Activated CD4-positive, alpha-beta T cell treated with anti-CD3 and anti-CD28 coated beads for 4 hours (primary cell): ENCODE measurements at regions not wholly inside any gene's neighbourhood (a gene's known extent, or its start where the extent isn't known, plus 50 kb on each side); places are given as distances from the start of the nearest gene placed in this dataset.
"Not testable (repeated sequence)": the region's sequence is repeated elsewhere in the genome, so short reads cannot be mapped to it uniquely, and the experiment has no call there.

ENCODE experiments used
- DNase-seq, 2 donors: peaks; one replicate each; pipeline ENCODE4 v3.0.0-alpha.2; 2020

GRCh38 chr14:25431211-25432076, 381.5 kb upstream of the STXBP6 start:
- DNase-seq: no peak

DNA sequence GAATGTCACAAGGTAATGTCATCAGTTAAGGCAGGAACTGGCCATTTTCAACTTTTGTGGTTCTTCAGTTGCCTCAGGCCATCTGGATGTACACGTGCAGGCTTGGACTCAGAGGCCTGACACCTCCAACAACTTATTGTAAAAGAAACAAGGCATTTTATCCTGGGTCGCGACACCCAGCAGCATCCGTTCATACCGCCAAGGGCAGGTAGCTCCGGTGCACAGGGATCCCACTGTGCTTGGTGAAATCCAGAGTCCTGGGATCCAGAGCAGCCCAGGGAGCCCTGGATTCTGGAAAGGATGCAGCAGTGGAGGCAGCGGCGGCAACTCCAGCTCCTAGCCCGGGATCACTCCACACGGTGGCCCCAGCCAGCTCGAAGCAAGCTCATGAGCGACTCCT, 380.9 kb upstream of the STXBP6 start:
- DNase-seq: no peak

- DNase-seq: no peak
Measured at GRCh38 chr14:25412998-25413397, 363.1 kb upstream of the STXBP6 start.

GRCh38 chr14:25411781-25412757, 362.1 kb upstream of the STXBP6 start:
- no peak for DNase-seq

GRCh38 chr14:25406818-25407217, 356.9 kb upstream of the STXBP6 start:
- DNase-seq: no peak

DNA sequence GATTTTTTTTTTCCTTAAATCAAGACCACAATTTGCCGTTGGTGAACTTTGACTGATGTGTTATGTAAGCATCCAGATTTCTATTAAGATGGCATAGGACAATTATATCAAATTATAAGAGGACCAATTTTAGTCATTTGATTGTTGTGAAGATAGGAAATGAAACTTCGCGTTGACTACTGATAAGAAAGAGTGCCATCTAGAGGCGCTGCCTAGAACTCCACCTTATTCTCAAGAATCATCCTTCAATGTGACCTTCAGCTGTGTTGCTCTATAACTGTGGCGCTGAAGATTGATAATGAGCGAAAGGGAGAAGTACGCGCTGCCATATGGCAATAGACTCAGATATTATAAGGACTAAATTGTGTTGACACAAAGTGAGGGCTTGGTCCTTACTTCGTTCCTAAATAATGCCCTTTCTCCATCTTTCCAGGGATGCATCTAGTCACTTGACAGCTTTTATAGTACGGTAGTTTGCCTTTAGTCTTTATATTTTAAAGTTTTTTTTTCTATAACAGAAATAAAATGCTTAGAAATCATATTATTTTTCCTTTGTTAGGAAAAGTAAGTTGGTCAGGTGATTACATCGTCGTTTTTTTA, 350.8 kb upstream of the STXBP6 start:
- peak in 1 of 2 donors; percentile 1 for DNase-seq

- no peak for DNase-seq
Measured at GRCh38 chr14:25396128-25396527, 346.2 kb upstream of the STXBP6 start.

GRCh38 chr14:25394791-25395391, 344.9 kb upstream of the STXBP6 start:
- DNase-seq: no peak

- DNase-seq: no peak
Measured at GRCh38 chr14:25394356-25394755, 344.4 kb upstream of the STXBP6 start.

- DNase-seq: no peak
Measured at GRCh38 chr14:25389948-25390347, 340.0 kb upstream of the STXBP6 start.

DNA sequence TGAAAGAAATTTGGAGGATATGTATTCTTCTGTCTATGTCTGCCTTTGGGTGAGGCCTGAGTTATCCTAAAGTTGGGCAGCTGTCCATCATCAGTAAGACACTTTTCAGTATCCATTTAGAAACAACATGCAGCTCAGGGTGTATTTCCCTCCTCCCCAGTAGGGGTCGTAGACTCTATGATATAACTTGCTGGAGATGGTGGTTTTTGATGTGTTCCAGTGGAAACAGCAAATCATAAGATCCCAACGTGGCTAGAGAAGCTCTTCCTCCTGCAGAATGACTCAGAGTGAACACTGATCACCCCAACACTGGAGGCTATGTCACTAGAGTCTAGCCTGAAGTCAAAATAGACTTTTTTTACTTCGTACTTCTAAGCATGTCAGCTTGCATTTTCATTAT, 331.6 kb upstream of the STXBP6 start:
- DNase-seq: no peak

- DNase-seq: no peak
Measured at GRCh38 chr14:25375639-25376038, 325.7 kb upstream of the STXBP6 start.

- no peak for DNase-seq
Measured at GRCh38 chr14:25371068-25371467, 321.1 kb upstream of the STXBP6 start.

DNA sequence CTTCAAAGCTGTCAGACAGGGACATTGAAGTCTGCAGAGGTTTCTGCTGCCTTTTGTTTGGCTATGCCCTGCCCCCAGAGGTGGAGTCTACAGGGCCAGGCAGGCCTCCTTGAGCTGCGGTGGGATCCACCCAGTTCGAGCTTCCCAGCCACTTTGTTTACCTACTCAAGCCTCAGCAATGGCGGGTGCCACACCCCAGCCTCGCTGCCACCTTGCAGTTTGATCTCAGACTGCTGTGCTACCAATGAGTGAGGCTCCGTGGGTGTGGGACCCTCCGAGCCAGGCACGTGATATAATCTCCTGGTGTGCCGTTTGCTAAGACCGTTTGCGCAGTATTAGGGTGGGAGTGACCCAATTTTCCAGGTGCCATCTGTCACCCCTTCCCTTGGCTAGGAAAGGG, 320.1 kb upstream of the STXBP6 start:
- not testable (repeated sequence) for DNase-seq

- no peak for DNase-seq
Measured at GRCh38 chr14:25358330-25358729, 308.4 kb upstream of the STXBP6 start.

- no peak for DNase-seq
Measured at GRCh38 chr14:25351269-25351668, 301.3 kb upstream of the STXBP6 start.

DNA sequence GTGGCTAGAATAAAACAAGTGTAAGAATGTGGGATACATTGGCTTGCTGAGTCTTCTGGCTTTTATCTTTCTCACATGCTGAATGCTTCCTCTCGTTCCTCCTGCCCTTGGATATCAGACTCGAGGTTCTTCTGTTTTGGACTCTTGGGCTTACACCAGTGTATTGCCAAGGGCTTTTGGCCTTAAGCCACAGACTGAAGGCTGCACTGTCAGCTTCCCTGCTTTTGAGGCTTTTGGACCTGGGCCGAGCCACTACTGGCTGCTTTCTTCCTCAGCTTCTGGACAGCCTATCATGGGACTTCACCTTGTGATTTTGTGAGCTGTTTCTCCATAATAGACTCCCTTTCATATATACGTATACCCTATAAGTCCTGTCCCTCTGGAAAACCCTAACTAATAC, 300.9 kb upstream of the STXBP6 start:
- no peak for DNase-seq

DNA sequence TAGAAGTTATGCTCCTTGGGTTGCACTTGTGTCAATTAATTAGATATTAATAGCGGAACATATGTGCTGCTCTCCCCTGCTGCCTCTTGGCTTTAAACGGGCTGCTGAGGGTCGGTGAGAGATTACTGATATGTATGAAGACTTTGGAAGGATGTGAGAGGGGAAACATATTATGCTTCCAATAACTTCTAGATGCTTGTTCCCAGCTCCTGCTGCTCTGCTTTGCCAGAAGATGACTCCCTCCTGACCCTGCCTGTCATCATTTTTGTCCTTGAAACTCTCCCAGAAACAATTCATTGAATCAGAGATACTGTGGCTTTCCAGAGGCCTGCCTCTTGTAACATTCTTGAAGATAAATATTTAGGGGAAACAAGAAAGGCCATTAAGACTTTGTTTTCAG, 300.1 kb upstream of the STXBP6 start:
- no peak for DNase-seq

DNA sequence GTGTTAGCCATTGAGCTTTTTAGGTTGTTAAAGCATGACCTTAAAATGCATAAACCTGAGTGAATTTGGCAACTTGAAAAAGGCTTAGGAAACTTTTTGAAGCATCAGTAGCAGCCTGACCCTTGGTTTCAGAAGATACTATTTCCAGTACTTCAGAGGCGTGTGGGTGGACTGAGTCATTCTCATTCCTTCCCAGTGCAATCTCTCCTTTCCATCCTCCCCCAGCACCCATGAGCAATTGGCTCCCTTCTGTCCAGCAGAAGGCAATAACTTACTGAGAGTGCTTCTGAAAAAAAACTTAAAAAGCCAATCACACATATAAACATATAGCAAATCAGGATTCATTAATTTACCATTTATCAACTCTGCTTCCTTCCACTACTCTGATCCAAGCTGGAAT, 299.3 kb upstream of the STXBP6 start:
- no peak for DNase-seq

GRCh38 chr14:25340882-25341281, 290.9 kb upstream of the STXBP6 start:
- no peak for DNase-seq

DNA sequence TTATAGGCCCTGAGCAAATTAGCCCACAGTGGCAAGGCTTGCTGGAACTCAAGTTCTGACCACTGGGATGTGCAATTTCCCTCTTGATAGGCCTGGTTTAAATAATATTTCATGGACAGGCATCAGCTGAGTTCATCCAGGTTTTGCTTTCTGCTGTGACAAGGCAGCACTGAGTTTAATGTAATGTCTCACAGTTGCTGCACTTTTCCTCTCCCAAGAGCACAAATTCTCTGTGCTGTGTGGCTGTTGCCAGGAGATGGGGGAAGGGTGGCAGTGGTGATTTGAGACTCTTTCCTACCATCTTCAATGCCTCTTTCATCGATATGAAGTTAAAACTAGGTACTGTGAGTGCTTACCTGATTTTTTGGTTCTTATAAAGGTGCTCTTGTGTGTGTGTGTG, 272.8 kb upstream of the STXBP6 start:
- DNase-seq: no peak

DNA sequence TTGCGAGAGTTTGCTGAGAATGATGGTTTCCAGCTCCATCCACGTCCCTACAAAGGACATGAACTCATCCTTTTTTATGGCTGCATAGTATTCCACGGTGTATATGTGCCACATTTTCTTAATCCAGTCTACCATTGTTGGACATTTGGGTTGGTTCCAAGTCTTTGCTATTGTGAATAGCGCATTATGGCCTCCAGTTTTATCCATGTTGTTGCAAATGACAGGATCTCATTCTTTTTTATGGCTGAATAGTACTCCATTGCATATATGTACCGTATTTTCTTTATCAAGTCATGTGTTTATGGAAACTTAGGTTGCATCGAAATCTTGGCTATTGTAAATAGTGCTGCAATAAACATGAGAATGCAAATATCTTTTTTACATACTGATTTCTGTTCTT, 266.1 kb upstream of the STXBP6 start:
- DNase-seq: not testable (repeated sequence)

DNA sequence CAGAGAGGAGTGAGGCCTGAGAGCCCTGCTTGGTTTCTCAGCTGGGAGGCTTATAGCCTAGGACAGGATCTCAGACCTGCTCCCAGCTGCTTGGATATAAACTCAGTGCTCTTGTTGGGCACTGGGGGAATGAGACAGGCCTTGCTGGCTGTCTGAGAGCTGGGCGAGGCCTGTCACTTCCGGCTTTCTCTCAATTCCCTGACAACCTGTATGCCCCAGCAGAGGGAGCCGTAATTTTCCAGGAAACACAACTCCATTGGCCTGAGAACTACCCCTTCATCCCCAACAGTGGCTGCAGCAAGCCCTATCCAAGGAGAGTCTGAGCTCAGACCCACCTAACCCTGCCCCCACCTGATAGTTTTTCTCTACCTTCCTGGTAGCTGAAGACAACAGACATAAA, 258.3 kb upstream of the STXBP6 start:
- no peak for DNase-seq
